Upper lobe of right lung (tissue), 1 donor: ENCODE measurements at regions not wholly inside any gene's neighbourhood (a gene's known extent, or its start where the extent isn't known, plus 50 kb on each side); places are given as distances from the start of the nearest gene placed in this dataset.

Source experiments
- ATAC-seq: fragments of 200-7000 bp; cut with Tn5 transposase; one replicate; pipeline ENCODE4 v1.9.1; 2020; ENCODE audit warnings: mild to moderate bottlenecking, moderate library complexity
- DNase-seq: peaks from one replicate; pipeline ENCODE4 v3.0.0-alpha.2; 2020
- H3K27ac ChIP-seq: fragments of 200-600 bp; one replicate; pipeline ENCODE4 v1.8.0; 2022
- H3K27me3 ChIP-seq: fragments of 200-600 bp; one replicate; pipeline ENCODE4 v1.8.0; 2022; ENCODE audit warnings: mild to moderate bottlenecking
- H3K36me3 ChIP-seq: fragments of 200-600 bp; one replicate; pipeline ENCODE4 v1.8.0; 2022
- H3K4me1 ChIP-seq: fragments of 200-600 bp; one replicate; pipeline ENCODE4 v1.8.0; 2022
- H3K4me3 ChIP-seq: fragments of 200-600 bp; one replicate; pipeline ENCODE4 v1.8.0; 2022; ENCODE audit warnings: mild to moderate bottlenecking
- H3K9me3 ChIP-seq: fragments of 200-600 bp; one replicate; pipeline ENCODE4 v1.8.0; 2022
- CTCF ChIP-seq: fragments of 200-600 bp; IDR thresholded peaks from one replicate; pipeline ENCODE4 v1.8.0; 2022; ENCODE audit warnings: antibody characterized with exemption
- intact Hi-C: fragments of 100-400 bp; cut with DNase I; formaldehyde crosslinking; loops from one replicate; pipeline ENCODE4 v1.11.0; 2022
- donor health status: DM: no; HTN: yes; CAD: no; lungs with severe emphysema.

GRCh38 chr14:98909251-98909944, 362.6 kb downstream of the BCL11B start:
- intact Hi-C loops = no loop called here
- no peak for ATAC-seq

GRCh38 chr14:98910061-98910460, 361.9 kb downstream of the BCL11B start:
- no peak for ATAC-seq
- H3K4me3 ChIP-seq = no peak overlapping the region
- intact Hi-C loops = no loop called here
- H3K27ac ChIP-seq = no peak overlapping the region
- no peaks in the 10 kb centered on the region for H3K27me3 ChIP-seq
- H3K36me3 ChIP-seq = no peaks in the 10 kb centered on the region
- no peaks in the 10 kb centered on the region for H3K4me1 ChIP-seq
- no peak for TF ChIP-seq CTCF
- no peak for DNase-seq
- no peaks in the 10 kb centered on the region for H3K9me3 ChIP-seq

More at GRCh38 chr14:98909251-98909944, 362.6 kb downstream of the BCL11B start:
- DNase-seq = no peak
- no peaks in the 10 kb centered on the region for H3K4me1 ChIP-seq
- H3K4me3 ChIP-seq = no peak overlapping the region
- H3K27me3 ChIP-seq = no peaks in the 10 kb centered on the region
- H3K36me3 ChIP-seq = no peaks in the 10 kb centered on the region
- TF ChIP-seq CTCF = no peak
- H3K9me3 ChIP-seq = no peaks in the 10 kb centered on the region
- no peak overlapping the region for H3K27ac ChIP-seq

- intact Hi-C loops = no loop called here
- no peak for ATAC-seq
Observed at GRCh38 chr14:98912655-98913054, 359.3 kb downstream of the BCL11B start.

GRCh38 chr14:98913967-98914650, 357.9 kb downstream of the BCL11B start:
- intact Hi-C loops = no loop called here
- Histone ChIP-seq H3K27me3 (no peaks in the 10 kb centered on the region), H3K36me3 (no peaks in the 10 kb centered on the region), H3K4me3 (no peak overlapping the region), H3K27ac (no peak overlapping the region), H3K9me3 (no peaks in the 10 kb centered on the region), H3K4me1 (no peaks in the 10 kb centered on the region)
- no peak for TF ChIP-seq CTCF
- DNase-seq (no peak), ATAC-seq (no peak)

More at GRCh38 chr14:98912655-98913054, 359.3 kb downstream of the BCL11B start:
- no peak for TF ChIP-seq CTCF
- Histone ChIP-seq H3K36me3 (no peaks in the 10 kb centered on the region), H3K27ac (no peak overlapping the region), H3K27me3 (no peaks in the 10 kb centered on the region), H3K9me3 (no peaks in the 10 kb centered on the region), H3K4me1 (no peaks in the 10 kb centered on the region), H3K4me3 (no peak overlapping the region)
- no peak for DNase-seq

- Histone ChIP-seq H3K9me3 (no peaks in the 10 kb centered on the region), H3K36me3 (no peaks in the 10 kb centered on the region), H3K4me3 (no peak overlapping the region), H3K4me1 (no peaks in the 10 kb centered on the region), H3K27ac (no peak overlapping the region), H3K27me3 (no peaks in the 10 kb centered on the region)
- ATAC-seq (peak; percentile 33), DNase-seq (no peak)
- intact Hi-C loops = no loop called here
- TF ChIP-seq CTCF = no peak
Observed at GRCh38 chr14:98914942-98915341, 357.1 kb downstream of the BCL11B start.
